Body of pancreas (tissue), 4 donors: ENCODE measurements at regions not wholly inside any gene's neighbourhood (a gene's known extent, or its start where the extent isn't known, plus 50 kb on each side); places are given as distances from the start of the nearest gene placed in this dataset.

Source experiments
- POLR2A ChIP-seq, 3 donors: fragments of 450-650 bp; IDR thresholded peaks; one replicate each; pipeline ENCODE4 v1.6.1; 2016; ENCODE audit warnings: antibody characterized with exemption in 3 of 3, mild to moderate bottlenecking in 2 of 3
- TF ChIP-seq, protein P1 (sequence below), 7 experiments: fragments of 450-650 bp in 4 of 7; fragments of 200-600 bp in 3 of 7; sonication (generic) in 3 of 7; IDR thresholded peaks; one replicate each; pipeline ENCODE4 v1.5.1; 2016 to 2019; ENCODE audit warnings: antibody characterized with exemption in 7 of 7

DNA sequence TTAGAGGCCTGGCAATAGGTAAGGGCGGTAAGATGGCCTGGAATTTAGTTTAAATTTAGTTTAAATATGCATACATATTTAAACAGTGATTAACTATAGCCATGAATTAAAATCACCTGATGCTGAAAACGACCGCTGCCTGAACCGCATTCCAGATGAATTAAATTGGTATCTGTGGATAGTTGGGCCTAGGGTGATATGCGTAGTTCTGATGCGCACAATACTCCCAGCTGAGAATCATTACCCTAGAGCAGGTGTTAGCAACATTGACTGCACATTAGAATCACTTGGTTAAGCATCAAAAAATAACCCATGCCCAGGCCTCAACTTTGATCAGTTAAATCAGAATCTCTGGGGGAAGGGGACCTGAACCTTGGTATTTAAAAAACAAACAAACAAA, 432.4 kb downstream of the GBA3 start:
- TF ChIP-seq, protein P1, sequence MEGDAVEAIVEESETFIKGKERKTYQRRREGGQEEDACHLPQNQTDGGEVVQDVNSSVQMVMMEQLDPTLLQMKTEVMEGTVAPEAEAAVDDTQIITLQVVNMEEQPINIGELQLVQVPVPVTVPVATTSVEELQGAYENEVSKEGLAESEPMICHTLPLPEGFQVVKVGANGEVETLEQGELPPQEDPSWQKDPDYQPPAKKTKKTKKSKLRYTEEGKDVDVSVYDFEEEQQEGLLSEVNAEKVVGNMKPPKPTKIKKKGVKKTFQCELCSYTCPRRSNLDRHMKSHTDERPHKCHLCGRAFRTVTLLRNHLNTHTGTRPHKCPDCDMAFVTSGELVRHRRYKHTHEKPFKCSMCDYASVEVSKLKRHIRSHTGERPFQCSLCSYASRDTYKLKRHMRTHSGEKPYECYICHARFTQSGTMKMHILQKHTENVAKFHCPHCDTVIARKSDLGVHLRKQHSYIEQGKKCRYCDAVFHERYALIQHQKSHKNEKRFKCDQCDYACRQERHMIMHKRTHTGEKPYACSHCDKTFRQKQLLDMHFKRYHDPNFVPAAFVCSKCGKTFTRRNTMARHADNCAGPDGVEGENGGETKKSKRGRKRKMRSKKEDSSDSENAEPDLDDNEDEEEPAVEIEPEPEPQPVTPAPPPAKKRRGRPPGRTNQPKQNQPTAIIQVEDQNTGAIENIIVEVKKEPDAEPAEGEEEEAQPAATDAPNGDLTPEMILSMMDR (IDR thresholded peaks at IDR 0.05), result no peak
- TF ChIP-seq POLR2A (IDR thresholded peaks at IDR 0.05), result no peak
